Keratinocyte (primary cell): ENCODE measurements at regions not wholly inside any gene's neighbourhood (a gene's known extent, or its start where the extent isn't known, plus 50 kb on each side); places are given as distances from the start of the nearest gene placed in this dataset.
"Not testable (repeated sequence)": the region's sequence is repeated elsewhere in the genome, so short reads cannot be mapped to it uniquely, and the experiment has no call there.

ENCODE experiments used
- EZH2 ChIP-seq: IDR thresholded peaks from one replicate; pipeline ENCODE4 v1.6.1; 2012; ENCODE audit warnings: inconsistent platforms, mild to moderate bottlenecking, low read length, moderate library complexity
- TF ChIP-seq, protein P1 (sequence below), 3 experiments: IDR thresholded peaks in 1 of 3; conservative IDR thresholded peaks in 1 of 3; optimal IDR thresholded peaks in 1 of 3; 2 replicates in 2 of 3; 3 replicates in 1 of 3; pipeline versions ENCODE3 to v1.5.1; 2011; ENCODE audit warnings: low read length in 3 of 3, mild to moderate bottlenecking in 3 of 3, moderate library complexity in 2 of 3, control low read depth in 1 of 3, inconsistent platforms in 1 of 3; ENCODE audit not compliant: insufficient read depth in 2 of 3; ENCODE audit errors: extremely low read depth in 1 of 3

DNA sequence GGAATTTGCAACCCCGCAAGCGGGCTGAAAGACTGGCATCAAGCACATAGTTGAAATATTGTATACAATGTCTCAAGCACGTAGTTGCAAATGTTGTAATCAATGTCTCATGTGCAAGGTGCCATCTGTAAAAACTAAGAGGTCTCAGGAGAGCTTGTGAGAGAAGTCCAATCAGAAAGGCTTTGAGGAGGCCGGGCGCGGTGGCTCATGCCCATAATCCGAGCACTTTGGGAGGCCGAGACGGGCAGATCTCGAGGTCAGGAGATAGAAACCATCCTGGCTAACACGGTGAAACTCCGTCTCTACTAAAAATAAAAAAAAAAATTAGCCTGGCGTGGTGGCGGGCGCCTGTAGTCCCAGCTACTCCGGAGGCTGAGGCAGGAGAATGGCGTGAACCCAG, 1414.7 kb downstream of the BRD1 start:
- TF ChIP-seq, protein P1, sequence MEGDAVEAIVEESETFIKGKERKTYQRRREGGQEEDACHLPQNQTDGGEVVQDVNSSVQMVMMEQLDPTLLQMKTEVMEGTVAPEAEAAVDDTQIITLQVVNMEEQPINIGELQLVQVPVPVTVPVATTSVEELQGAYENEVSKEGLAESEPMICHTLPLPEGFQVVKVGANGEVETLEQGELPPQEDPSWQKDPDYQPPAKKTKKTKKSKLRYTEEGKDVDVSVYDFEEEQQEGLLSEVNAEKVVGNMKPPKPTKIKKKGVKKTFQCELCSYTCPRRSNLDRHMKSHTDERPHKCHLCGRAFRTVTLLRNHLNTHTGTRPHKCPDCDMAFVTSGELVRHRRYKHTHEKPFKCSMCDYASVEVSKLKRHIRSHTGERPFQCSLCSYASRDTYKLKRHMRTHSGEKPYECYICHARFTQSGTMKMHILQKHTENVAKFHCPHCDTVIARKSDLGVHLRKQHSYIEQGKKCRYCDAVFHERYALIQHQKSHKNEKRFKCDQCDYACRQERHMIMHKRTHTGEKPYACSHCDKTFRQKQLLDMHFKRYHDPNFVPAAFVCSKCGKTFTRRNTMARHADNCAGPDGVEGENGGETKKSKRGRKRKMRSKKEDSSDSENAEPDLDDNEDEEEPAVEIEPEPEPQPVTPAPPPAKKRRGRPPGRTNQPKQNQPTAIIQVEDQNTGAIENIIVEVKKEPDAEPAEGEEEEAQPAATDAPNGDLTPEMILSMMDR (optimal IDR thresholded peaks at IDR 0.05 in 1 of 3, IDR thresholded peaks at IDR 0.05 in 1 of 3, conservative IDR thresholded peaks at IDR 0.05 in 1 of 3; ENCODE audit: extremely low read depth in 1 of 3, insufficient read depth in 2 of 3, low read length in 3 of 3): not testable (repeated sequence)
- not testable (repeated sequence) for TF ChIP-seq EZH2
